Spinal cord (tissue), 9 donors: ENCODE measurements at regions not wholly inside any gene's neighbourhood (a gene's known extent, or its start where the extent isn't known, plus 50 kb on each side); places are given as distances from the start of the nearest gene placed in this dataset.

Experiments used
- DNase-seq, 6 donors: peaks; one replicate each; pipeline versions ENCODE4 v3.0.0 to v3.0.0-alpha.2; 2013 to 2015; ENCODE audit warnings: low spot score in 6 of 6, low read depth in 4 of 6
- H3K27ac ChIP-seq: one replicate; pipeline ENCODE4 v1.5.1; 2013; ENCODE audit warnings: low read depth, low read length, control low read depth
- H3K27me3 ChIP-seq: one replicate; pipeline ENCODE4 v1.6.1; 2013; ENCODE audit warnings: low read length; ENCODE audit not compliant: control insufficient read depth, insufficient read depth
- H3K36me3 ChIP-seq: one replicate; pipeline ENCODE4 v1.6.1; 2013; ENCODE audit warnings: low read length; ENCODE audit not compliant: control insufficient read depth, insufficient read depth
- H3K4me1 ChIP-seq: one replicate; pipeline ENCODE4 v1.6.1; 2013; ENCODE audit warnings: low read length; ENCODE audit not compliant: control insufficient read depth, insufficient read depth
- H3K4me3 ChIP-seq: one replicate; pipeline ENCODE4 v1.5.1; 2013; ENCODE audit warnings: low read depth, low read length, control low read depth
- H3K9me3 ChIP-seq: one replicate; pipeline ENCODE4 v1.6.1; 2013; ENCODE audit warnings: low read length; ENCODE audit not compliant: control insufficient read depth, insufficient read depth
- WGBS: methylation state at CpG from one replicate; pipeline ENCODE4 v1.1.5; 2013; ENCODE audit warnings: missing lambda C conversion rate; ENCODE audit not compliant: insufficient coverage; 5-methylcytosine and 5-hydroxymethylcytosine counted together
- donor health status: healthy.

DNA sequence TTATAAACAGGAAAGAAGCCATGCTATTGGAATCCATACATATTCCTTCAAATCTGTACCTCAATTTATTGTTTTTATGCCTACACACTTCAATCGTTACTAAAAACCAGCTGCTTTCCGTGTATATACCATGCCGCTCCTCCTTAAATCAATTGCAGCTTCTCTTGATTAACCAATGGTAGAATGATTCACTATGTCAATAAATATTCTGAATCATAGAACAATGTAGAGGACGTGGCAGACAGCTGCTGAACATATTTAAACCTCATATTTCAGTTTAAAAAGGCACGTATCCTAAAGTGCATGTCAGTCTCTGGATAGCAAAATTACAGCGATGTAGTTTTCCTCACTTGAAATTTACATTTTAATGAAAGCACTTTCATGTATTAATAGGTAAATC, 100.4 kb downstream of the MRPL39 start:
- H3K27me3 ChIP-seq: no peaks in the 10 kb centered on the region
- H3K9me3 ChIP-seq: no peaks in the 10 kb centered on the region
- no peaks in the 10 kb centered on the region for H3K36me3 ChIP-seq
- WGBS: no CpG with 5 or more reads among the region's 6 CpGs
- no peaks in the 10 kb centered on the region for H3K4me1 ChIP-seq
- H3K4me3 ChIP-seq: no peak overlapping the region
- DNase-seq: no peak
- H3K27ac ChIP-seq: no peak overlapping the region

DNA sequence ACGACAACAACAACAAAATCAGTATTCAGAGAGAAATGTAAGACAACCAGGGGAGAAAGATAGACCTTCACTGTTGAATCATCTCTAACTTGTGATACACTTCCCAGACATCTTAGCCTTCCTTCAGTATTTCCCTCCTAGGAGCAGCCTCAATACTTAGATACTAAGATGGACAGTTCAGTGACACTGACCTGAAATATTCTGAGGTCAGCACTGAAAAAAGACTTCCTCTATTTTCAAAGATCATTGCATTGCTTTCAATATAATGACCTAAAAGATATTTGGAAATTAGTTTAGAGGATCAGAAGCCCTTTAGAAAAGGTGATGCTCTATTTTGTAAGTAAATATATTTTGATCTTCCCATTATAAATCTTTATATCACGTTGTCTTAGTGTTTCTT, 101.0 kb downstream of the MRPL39 start:
- H3K4me1 ChIP-seq: no peaks in the 10 kb centered on the region
- no peaks in the 10 kb centered on the region for H3K9me3 ChIP-seq
- no peak overlapping the region for H3K27ac ChIP-seq
- no peaks in the 10 kb centered on the region for H3K27me3 ChIP-seq
- H3K36me3 ChIP-seq: no peaks in the 10 kb centered on the region
- H3K4me3 ChIP-seq: no peak overlapping the region
- no peak for DNase-seq
- WGBS: 43% methylated on average over 1 of the region's 2 CpGs

DNA sequence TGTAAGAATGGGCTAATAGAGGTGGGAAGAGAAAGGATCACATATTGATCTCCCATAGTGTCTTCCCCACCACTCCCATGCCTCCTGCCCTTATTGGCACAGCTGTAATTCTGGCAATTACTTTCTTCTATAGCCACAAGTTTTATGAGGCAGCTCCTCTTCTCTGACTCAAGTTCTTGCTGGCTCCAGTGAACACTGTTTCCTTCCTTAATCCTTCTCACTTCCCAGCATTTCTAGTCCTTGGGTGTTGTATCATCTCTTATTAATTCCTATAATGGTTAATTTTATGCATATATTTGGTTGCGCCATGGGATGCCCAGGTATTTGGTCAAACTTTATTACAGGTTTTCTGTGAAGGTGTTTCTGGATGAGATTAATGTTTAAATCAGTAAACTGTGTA, 103.3 kb downstream of the MRPL39 start:
- WGBS: no CpG with 5 or more reads among the region's 1 CpG
- no peaks in the 10 kb centered on the region for H3K27me3 ChIP-seq
- no peaks in the 10 kb centered on the region for H3K36me3 ChIP-seq
- no peak overlapping the region for H3K27ac ChIP-seq
- no peaks in the 10 kb centered on the region for H3K4me1 ChIP-seq
- H3K4me3 ChIP-seq: no peak overlapping the region
- no peak for DNase-seq
- no peaks in the 10 kb centered on the region for H3K9me3 ChIP-seq

DNA sequence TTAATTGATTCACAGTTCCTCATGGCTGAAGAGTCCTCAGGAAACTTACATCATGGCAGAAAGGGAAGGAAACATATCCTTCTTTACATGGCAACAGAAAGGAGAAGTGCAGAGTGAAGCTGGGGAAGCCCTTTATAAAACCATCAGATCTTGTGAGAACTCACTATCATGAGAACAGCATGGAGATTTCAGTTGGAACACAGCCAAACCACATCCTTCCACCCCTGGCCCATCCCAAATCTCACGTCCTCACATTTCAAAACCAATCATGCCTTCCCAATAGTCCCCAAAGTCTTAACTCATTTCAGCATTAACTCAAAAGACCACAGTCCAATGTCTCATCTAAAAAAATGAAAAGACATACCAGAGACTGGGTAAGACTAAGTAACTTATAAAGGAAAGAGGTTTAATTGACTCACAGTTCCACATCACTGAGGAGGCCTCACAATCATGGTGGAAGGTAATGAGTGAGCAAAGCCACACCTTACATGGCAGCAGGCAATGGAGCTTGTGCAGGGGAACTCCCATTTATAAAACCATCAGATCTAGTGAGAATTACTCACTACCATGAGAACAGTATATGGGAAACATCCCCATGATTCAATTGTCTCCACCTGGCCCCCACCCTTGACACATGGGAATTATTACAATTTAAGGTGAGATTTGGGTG, 105.2 kb downstream of the MRPL39 start:
- Histone ChIP-seq H3K9me3 (no peaks in the 10 kb centered on the region), H3K36me3 (no peaks in the 10 kb centered on the region), H3K27ac (no peak overlapping the region), H3K27me3 (no peaks in the 10 kb centered on the region), H3K4me3 (no peak overlapping the region), H3K4me1 (no peaks in the 10 kb centered on the region)
- 86% methylated on average over 1 of the region's 1 CpG for WGBS
- DNase-seq: no peak

DNA sequence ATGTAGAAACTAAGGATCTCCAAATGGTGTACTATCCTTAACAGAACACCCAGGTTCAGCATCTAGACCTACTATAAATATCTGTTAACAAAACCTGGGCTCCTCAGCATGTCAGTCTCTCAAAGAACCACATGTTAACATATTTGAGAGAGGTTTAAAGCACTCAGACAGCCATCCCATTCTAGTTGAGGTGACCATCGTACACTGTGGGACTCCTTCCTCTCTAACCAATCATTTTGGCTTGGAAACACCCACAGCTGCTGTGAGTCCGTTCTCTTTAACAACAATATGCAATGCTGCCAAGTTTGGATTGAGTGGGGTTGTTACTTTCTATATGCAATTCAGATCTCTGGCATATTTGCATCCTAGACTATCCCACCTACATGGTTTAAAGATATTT, 105.8 kb downstream of the MRPL39 start:
- DNase-seq: no peak
- Histone ChIP-seq H3K9me3 (no peaks in the 10 kb centered on the region), H3K27me3 (no peaks in the 10 kb centered on the region), H3K4me3 (no peak overlapping the region), H3K4me1 (no peaks in the 10 kb centered on the region), H3K36me3 (no peaks in the 10 kb centered on the region), H3K27ac (no peak overlapping the region)
- no CpG with 5 or more reads among the region's 2 CpGs for WGBS

DNA sequence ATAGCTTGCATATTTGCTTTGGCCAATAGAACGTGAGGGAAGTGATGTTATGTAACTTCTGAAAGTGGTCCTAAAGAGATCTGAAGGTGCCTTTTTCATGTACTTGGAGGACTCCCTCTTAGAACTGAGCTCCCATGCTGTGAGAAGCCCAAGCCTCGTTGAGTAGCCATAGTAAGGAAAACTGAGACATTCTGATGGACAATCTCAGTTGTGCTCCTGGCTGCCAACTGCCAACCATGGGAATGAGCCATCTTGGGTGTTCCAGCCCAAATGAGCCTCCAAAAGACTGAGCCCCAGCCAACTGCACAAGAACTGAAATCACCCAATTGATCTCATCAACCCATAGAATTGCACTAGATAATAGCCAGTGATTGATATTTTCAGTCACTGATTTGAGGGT, 106.7 kb downstream of the MRPL39 start:
- no peak overlapping the region for H3K4me3 ChIP-seq
- no peaks in the 10 kb centered on the region for H3K27me3 ChIP-seq
- no peaks in the 10 kb centered on the region for H3K9me3 ChIP-seq
- 50% methylated on average over 1 of the region's 2 CpGs for WGBS
- H3K4me1 ChIP-seq: no peaks in the 10 kb centered on the region
- H3K27ac ChIP-seq: no peak overlapping the region
- DNase-seq: no peak
- no peaks in the 10 kb centered on the region for H3K36me3 ChIP-seq

DNA sequence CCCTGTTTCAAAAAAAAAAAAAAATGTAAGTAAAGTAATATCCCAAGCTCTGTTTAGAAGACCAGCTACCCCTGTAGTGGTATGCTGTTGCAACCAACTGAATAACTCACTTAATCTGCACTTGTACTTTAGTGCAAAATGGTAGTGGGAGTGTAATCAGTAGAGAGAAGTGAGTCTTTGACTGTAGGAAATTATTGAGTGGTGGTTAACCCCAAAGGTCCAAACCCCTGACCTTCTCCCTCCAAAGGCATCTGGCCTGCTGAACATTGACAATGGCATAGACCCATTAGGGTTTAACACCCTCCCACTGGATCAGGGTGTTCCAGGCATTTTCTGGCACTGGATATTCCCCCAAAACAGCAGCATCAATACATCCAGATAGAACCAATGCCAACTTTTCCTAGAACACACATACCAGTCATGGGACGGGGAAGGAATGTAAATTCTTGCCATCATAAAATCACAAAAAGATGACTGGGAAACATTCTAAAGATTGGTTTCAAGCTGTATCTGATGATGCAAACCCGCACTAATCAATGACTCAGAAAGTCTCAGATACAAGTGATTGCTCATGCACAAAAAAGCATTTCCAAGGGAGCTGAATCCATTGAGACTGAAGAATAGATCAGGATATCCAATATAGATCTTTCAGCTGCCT, 110.3 kb downstream of the MRPL39 start:
- no peak for DNase-seq
- Histone ChIP-seq H3K4me1 (no peaks in the 10 kb centered on the region), H3K27me3 (no peaks in the 10 kb centered on the region), H3K36me3 (no peaks in the 10 kb centered on the region), H3K9me3 (no peaks in the 10 kb centered on the region), H3K27ac (no peak overlapping the region), H3K4me3 (no peak overlapping the region)
- WGBS: no CpG with 5 or more reads among the region's 2 CpGs

DNA sequence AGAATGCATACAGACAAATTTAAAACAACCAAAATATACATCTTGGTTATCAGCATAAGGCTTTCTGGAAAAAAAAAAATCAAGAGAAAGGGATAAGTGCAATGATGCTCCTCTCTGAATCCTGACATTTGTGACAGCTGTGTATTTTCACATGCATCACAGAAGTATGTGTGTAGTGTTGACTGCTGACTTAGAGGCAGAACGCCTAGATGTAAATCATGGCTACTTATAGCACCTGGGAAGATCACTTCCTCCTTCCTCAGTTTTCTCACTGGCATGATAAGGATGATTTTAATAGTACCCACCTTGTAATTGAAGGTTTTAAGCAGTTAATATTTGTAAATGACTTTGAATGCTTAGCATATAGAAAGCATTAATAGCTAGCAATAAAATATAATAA, 112.5 kb downstream of the MRPL39 start:
- Histone ChIP-seq H3K27me3 (no peaks in the 10 kb centered on the region), H3K9me3 (no peaks in the 10 kb centered on the region)
- WGBS: no CpG with 5 or more reads among the region's 1 CpG

DNA sequence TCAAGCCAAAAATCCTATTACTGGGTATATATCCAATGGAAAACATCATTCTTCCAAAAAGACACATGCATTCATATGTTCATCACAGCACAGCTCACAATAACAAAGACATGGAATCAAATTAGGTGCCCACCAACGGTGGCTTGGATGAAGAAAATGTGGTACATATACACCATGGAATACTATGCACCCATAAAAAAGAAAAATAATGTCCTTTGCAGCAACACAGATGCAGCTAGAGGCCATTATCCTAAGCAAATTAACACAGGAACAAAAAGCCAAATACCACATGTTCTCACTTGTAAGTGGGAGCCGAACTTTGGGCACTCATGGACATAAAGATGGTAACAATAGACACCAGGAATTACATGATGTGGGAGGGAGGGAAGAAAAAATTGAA, 113.6 kb downstream of the MRPL39 start:
- no peak overlapping the region for H3K27ac ChIP-seq
- H3K4me1 ChIP-seq: no peaks in the 10 kb centered on the region
- no peaks in the 10 kb centered on the region for H3K27me3 ChIP-seq
- no peak for DNase-seq
- no CpG with 5 or more reads among the region's 2 CpGs for WGBS
- no peaks in the 10 kb centered on the region for H3K36me3 ChIP-seq
- H3K9me3 ChIP-seq: no peaks in the 10 kb centered on the region
- H3K4me3 ChIP-seq: no peak overlapping the region

More for the DNA sequence above, 112.5 kb downstream of the MRPL39 start:
- no peak for DNase-seq
- no peak overlapping the region for H3K27ac ChIP-seq
- no peaks in the 10 kb centered on the region for H3K36me3 ChIP-seq
- no peaks in the 10 kb centered on the region for H3K4me1 ChIP-seq
- no peak overlapping the region for H3K4me3 ChIP-seq

DNA sequence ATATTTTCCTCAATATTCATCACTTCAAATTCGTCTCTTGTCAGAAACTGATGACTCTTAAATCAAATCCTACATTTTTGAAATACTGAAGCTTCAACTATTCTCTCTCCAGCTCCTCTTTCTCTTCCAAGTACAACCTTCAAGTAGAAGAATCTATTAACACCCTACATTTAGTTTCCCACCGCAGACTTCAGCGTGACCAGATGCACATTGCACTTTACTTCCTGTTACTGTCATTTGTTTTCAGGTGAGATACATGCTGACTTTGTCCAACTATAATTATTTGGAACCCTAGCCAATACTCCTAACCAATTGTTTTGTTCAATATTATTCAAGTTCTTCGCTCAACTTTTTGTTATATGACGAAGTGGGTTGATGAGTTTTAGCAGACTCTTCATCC, 116.0 kb downstream of the MRPL39 start:
- H3K27me3 ChIP-seq: no peaks in the 10 kb centered on the region

More for the DNA sequence above, 116.0 kb downstream of the MRPL39 start:
- Histone ChIP-seq H3K4me3 (no peak overlapping the region), H3K36me3 (no peaks in the 10 kb centered on the region), H3K9me3 (no peaks in the 10 kb centered on the region), H3K4me1 (no peaks in the 10 kb centered on the region), H3K27ac (no peak overlapping the region)
- DNase-seq: no peak
- WGBS: 84% methylated on average over 3 of the region's 5 CpGs
